Left lung (tissue), 4 donors: ENCODE measurements at regions not wholly inside any gene's neighbourhood (a gene's known extent, or its start where the extent isn't known, plus 50 kb on each side); places are given as distances from the start of the nearest gene placed in this dataset.

ENCODE experiments used
- ATAC-seq: fragments of 200-7000 bp; cut with Tn5 transposase; one replicate; pipeline ENCODE4 v1.9.1; 2020; ENCODE audit warnings: moderate library complexity
- DNase-seq, 4 donors: peaks; one replicate each; pipeline ENCODE4 v3.0.0-alpha.2; 2013 to 2020
- H3K27ac ChIP-seq, 2 donors: fragments of 200-600 bp; sonication (generic) in 1 of 2; one replicate each; pipeline versions ENCODE4 v1.5.0 to v1.8.0; 2020 to 2021
- H3K27me3 ChIP-seq, 2 donors: fragments of 200-600 bp; sonication (generic) in 1 of 2; one replicate each; pipeline versions ENCODE4 v1.5.0 to v1.8.0; 2020 to 2021
- H3K36me3 ChIP-seq, 2 donors: fragments of 200-600 bp; sonication (generic) in 1 of 2; one replicate each; pipeline versions ENCODE4 v1.5.0 to v1.8.0; 2020 to 2021
- H3K4me1 ChIP-seq, 2 donors: fragments of 200-600 bp; one replicate each; pipeline ENCODE4 v1.8.0; 2021
- H3K4me3 ChIP-seq, 2 donors: fragments of 200-600 bp; sonication (generic) in 1 of 2; one replicate each; pipeline versions ENCODE4 v1.5.0 to v1.8.0; 2020 to 2021; ENCODE audit warnings: mild to moderate bottlenecking in 1 of 2
- H3K9me3 ChIP-seq, 2 donors: fragments of 200-600 bp; sonication (generic) in 1 of 2; one replicate each; pipeline versions ENCODE4 v1.5.0 to v1.8.0; 2020 to 2021
- intact Hi-C, 2 donors: fragments of 100-400 bp; cut with DNase I; formaldehyde crosslinking; loops; one replicate each; pipeline versions ENCODE4 v1.11.2 to v1.14.2; 2022
- TF ChIP-seq, protein P1 (sequence below), 2 donors: fragments of 200-600 bp; sonication (generic) in 1 of 2; IDR thresholded peaks; one replicate each; pipeline versions ENCODE4 v1.5.0 to v1.8.0; 2021; ENCODE audit warnings: antibody characterized with exemption in 2 of 2
- donor health status: DM: no; HTN: yes; CAD: no.
- donor health status: DM: no; HTN: no; CAD: no.

DNA sequence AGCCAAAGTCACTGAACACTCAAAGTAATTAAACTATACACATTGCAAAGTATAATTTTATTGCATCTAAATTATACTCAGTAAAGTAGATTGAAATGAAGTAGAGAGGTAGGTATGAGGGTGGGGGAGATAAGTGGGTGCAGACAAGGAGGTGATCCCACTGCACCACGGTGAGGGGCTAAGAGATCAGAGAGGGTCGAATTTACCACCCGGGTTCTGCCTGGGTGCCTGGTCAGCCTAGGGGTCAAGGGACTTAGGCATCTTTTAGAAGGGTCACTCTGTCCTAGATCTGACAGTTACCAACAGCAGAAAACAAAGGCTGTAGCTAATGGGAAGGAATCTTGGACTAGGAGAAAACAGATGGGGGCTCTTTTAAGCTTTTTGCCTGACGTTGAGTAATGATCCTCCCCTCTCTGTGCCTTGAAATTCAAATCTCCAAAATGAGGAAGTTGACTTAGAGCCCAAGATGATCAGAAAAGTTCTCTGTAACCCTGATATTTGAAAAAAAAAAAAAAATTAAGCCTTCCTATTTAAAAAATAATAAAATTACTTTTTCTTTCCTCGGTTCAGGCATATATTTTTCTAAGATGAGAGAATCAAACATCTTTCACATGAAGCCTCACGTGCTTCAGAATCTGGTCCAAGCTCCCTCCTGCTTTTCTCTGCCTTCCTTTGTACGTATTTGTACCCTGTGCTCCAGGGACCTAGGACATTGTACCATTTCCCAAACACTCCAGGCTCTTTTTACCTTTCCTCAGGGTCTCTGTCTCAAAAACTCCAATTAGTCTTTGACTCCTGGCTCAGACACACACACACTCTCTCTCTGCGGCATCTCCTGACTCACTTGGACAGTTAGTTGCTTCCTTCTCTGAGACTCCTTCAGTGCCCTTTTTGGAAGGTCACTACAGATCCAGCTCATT is 353.9 kb downstream of the CYRIA start:
- Histone ChIP-seq H3K4me1 (no peaks in the 10 kb centered on the region), H3K27ac (no peak overlapping the region), H3K36me3 (no peaks in the 10 kb centered on the region), H3K4me3 (no peak overlapping the region), H3K9me3 (no peaks in the 10 kb centered on the region), H3K27me3 (no peaks in the 10 kb centered on the region)
- DNase-seq = no peak
- TF ChIP-seq, protein P1, sequence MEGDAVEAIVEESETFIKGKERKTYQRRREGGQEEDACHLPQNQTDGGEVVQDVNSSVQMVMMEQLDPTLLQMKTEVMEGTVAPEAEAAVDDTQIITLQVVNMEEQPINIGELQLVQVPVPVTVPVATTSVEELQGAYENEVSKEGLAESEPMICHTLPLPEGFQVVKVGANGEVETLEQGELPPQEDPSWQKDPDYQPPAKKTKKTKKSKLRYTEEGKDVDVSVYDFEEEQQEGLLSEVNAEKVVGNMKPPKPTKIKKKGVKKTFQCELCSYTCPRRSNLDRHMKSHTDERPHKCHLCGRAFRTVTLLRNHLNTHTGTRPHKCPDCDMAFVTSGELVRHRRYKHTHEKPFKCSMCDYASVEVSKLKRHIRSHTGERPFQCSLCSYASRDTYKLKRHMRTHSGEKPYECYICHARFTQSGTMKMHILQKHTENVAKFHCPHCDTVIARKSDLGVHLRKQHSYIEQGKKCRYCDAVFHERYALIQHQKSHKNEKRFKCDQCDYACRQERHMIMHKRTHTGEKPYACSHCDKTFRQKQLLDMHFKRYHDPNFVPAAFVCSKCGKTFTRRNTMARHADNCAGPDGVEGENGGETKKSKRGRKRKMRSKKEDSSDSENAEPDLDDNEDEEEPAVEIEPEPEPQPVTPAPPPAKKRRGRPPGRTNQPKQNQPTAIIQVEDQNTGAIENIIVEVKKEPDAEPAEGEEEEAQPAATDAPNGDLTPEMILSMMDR (IDR thresholded peaks at IDR 0.05) = no peak
- ATAC-seq = no peak
- intact Hi-C loops = no loop called here

DNA sequence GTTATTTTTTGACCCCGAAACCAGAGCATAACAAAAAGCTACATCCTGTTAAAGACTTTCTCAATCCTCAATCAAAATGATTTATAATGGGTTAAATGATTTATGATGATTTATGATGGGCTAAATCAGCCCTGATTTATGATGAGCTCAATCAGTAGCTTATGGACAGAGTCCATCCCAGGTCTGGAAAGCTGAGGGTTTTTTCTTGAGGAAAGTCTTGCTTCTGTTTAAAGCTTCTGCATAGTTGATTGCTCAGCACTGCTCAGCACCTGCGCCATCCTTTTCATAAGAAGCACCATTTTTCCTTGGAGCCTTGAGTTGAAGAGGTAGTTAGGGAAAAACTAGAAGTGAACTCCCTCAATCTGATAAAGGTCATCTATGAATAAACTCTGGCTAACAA is 356.8 kb downstream of the CYRIA start:
- no peaks in the 10 kb centered on the region for H3K4me1 ChIP-seq
- no peak for ATAC-seq
- no peak overlapping the region for H3K4me3 ChIP-seq
- H3K27ac ChIP-seq = no peak overlapping the region
- H3K27me3 ChIP-seq = no peaks in the 10 kb centered on the region
- no peak for DNase-seq
- intact Hi-C loops = no loop called here
- H3K36me3 ChIP-seq = no peaks in the 10 kb centered on the region
- TF ChIP-seq, protein P1 (IDR thresholded peaks at IDR 0.05) = no peak
- H3K9me3 ChIP-seq = no peaks in the 10 kb centered on the region

DNA sequence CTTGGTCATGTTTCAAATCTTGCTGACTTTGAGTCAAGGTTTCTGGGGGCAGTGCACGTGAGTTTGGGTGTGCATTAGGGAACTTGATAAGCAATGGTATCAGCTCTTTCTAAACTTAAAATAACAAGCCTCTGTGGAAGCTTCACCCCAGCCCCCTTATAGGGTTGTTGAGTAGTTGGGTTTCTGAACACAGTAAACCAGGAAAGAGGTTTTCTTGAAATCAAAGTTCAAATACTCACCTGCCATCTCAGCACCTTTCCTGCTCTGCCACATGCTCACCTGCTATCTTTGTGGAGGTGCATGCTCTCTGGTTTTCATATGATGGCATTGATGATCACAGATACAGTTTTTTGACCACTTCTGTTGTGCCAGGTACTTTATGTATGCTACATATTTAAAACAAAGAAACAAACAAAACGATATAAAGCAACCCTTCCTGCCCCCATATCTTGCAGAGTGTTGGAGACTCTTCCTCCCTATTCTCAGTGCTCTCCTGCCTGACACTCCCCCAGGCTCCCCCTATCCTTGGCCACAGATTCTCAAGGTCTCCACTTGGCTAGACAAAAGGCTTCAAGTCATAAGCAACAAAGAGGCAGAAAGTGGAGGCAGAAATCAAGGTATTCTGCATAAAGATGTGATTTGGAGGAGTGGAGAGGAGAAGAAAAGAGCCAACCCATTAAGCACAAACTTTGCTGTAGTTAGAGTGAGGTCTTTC is 360.6 kb downstream of the CYRIA start:
- Histone ChIP-seq H3K4me3 (no peak overlapping the region), H3K27me3 (no peaks in the 10 kb centered on the region), H3K4me1 (no peaks in the 10 kb centered on the region), H3K36me3 (no peaks in the 10 kb centered on the region), H3K9me3 (peaks cover 0 to 7% of the 10 kb centered on the region in 2 donors), H3K27ac (no peak overlapping the region)
- TF ChIP-seq, protein P1 (IDR thresholded peaks at IDR 0.05) = no peak
- DNase-seq (no peak), ATAC-seq (no peak)
- intact Hi-C loops = no loop called here

DNA sequence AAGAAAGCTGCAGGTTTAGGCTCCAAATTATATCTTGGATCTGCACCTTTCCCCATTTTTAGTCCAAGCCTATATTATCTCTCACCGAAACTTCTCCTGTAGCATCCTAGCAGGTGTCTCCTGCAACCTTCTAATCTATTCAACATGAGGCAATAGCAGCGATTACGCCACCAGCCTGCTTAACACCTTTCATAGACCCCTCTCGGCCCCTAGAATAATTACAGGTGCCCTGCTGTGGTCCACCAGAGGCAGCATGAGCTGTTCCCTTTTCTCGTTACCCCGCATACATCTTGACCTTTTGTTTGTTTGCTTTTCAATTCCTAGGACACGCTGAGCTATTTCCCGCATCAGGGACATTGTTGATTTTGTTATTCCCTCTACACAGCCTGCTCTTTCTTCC is 361.9 kb downstream of the CYRIA start:
- H3K36me3 ChIP-seq = no peaks in the 10 kb centered on the region
- DNase-seq (no peak), ATAC-seq (no peak)
- H3K27me3 ChIP-seq = no peaks in the 10 kb centered on the region
- TF ChIP-seq, protein P1 (IDR thresholded peaks at IDR 0.05) = no peak
- no peaks in the 10 kb centered on the region for H3K4me1 ChIP-seq
- H3K9me3 ChIP-seq = peaks cover 0 to 7% of the 10 kb centered on the region in 2 donors
- H3K27ac ChIP-seq = no peak overlapping the region
- intact Hi-C loops = no loop called here
- no peak overlapping the region for H3K4me3 ChIP-seq

DNA sequence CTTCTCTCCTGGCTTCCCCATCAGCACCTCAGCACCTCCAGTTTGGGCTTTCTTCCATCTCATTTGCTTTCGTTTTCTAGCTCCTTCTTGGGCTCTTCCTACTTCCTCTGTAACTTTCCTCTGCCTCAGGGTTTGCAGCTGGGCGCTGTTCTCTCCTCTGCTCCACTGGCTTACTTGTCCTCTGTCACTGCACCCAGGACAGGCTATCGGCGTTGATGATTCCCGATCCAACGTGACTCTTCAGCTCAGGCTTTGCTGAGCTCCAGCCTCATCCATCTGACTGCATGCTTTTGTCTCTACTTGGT is 362.4 kb downstream of the CYRIA start:
- intact Hi-C loops = no loop called here
- TF ChIP-seq, protein P1 (IDR thresholded peaks at IDR 0.05) = no peak
- H3K9me3 ChIP-seq = peaks cover 0 to 7% of the 10 kb centered on the region in 2 donors
- ATAC-seq (no peak), DNase-seq (no peak)
- H3K27ac ChIP-seq = no peak overlapping the region
- no peak overlapping the region for H3K4me3 ChIP-seq
- H3K27me3 ChIP-seq = no peaks in the 10 kb centered on the region
- no peaks in the 10 kb centered on the region for H3K4me1 ChIP-seq
- H3K36me3 ChIP-seq = no peaks in the 10 kb centered on the region
